ENCODE measurements at regions not wholly inside any gene's neighbourhood (a gene's known extent, or its start where the extent isn't known, plus 50 kb on each side); places are given as distances from the start of the nearest gene placed in this dataset.

GRCh38 chr2:115910270-115910669, 1467.8 kb downstream of the DPP10 start:
- TF ChIP-seq POLR2A (IDR thresholded peaks at IDR 0.05), result no peak
- peak in 1 of 3 donors; percentile 17 for TF ChIP-seq CTCF (IDR thresholded peaks at IDR 0.05)

Measured in breast epithelium (tissue), 3 donors.